Stimulated activated CD4-positive, alpha-beta T cell treated with anti-CD3 and anti-CD28 coated beads, Interleukin-15, amount 100 ng/mL, for 1 hour (primary cell): ENCODE measurements at regions not wholly inside any gene's neighbourhood (a gene's known extent, or its start where the extent isn't known, plus 50 kb on each side); places are given as distances from the start of the nearest gene placed in this dataset.

Experiments used
- DNase-seq, 2 donors: peaks; one replicate each; pipeline ENCODE4 v3.0.0-alpha.2; 2020; ENCODE audit warnings: low read depth in 1 of 2, low spot score in 1 of 2

GRCh38 chr1:25038699-25039098 is 108.6 kb upstream of the RUNX3 start:
- no peak for DNase-seq

- peak; percentile 39 to 55 for DNase-seq
Measured at GRCh38 chr1:25037174-25038074, 107.3 kb upstream of the RUNX3 start.

GRCh38 chr1:25036117-25036546 is 106.1 kb upstream of the RUNX3 start:
- no peak for DNase-seq

GRCh38 chr1:25035523-25036116 is 105.5 kb upstream of the RUNX3 start:
- no peak for DNase-seq

GRCh38 chr1:25034736-25035522 is 104.9 kb upstream of the RUNX3 start:
- no peak for DNase-seq

- no peak for DNase-seq
Measured at GRCh38 chr1:25033828-25034705, 104.0 kb upstream of the RUNX3 start.

- no peak for DNase-seq
Measured at GRCh38 chr1:25033030-25033827, 103.2 kb upstream of the RUNX3 start.

- DNase-seq: peak in 1 of 2 donors; percentile 33
Measured at GRCh38 chr1:25031966-25032667, 102.0 kb upstream of the RUNX3 start.

- DNase-seq: peak; percentile 13 to 46
Measured at GRCh38 chr1:25031601-25031965, 101.5 kb upstream of the RUNX3 start.

- peak; percentile 45 to 50 for DNase-seq
Measured at GRCh38 chr1:25030674-25031589, 100.9 kb upstream of the RUNX3 start.

- no peak for DNase-seq
Measured at GRCh38 chr1:25030012-25030411, 99.9 kb upstream of the RUNX3 start.

GRCh38 chr1:25028907-25029599 is 99.0 kb upstream of the RUNX3 start:
- DNase-seq: no peak

- no peak for DNase-seq
Measured at GRCh38 chr1:25028587-25028906, 98.5 kb upstream of the RUNX3 start.

GRCh38 chr1:25027822-25028586 is 97.9 kb upstream of the RUNX3 start:
- no peak for DNase-seq

- no peak for DNase-seq
Measured at GRCh38 chr1:25026730-25027450, 96.8 kb upstream of the RUNX3 start.

- DNase-seq: no peak
Measured at GRCh38 chr1:25026304-25026703, 96.2 kb upstream of the RUNX3 start.
